Loucy (cell line): ENCODE measurements at regions not wholly inside any gene's neighbourhood (a gene's known extent, or its start where the extent isn't known, plus 50 kb on each side); places are given as distances from the start of the nearest gene placed in this dataset.

Experiments used
- EZH2phosphoT487 ChIP-seq: fragments of 200-600 bp; IDR thresholded peaks from 2 replicates; pipeline ENCODE4 v1.6.1; 2018; ENCODE audit warnings: antibody characterized with exemption, mild to moderate bottlenecking, moderate library complexity, borderline replicate concordance
- TF ChIP-seq, protein P1 (sequence below): fragments of 200-600 bp; sonication (generic); conservative IDR thresholded peaks from 2 replicates; pipeline ENCODE4 v1.5.1; 2014; ENCODE audit warnings: mild to moderate bottlenecking, antibody characterized with exemption, low read length

DNA sequence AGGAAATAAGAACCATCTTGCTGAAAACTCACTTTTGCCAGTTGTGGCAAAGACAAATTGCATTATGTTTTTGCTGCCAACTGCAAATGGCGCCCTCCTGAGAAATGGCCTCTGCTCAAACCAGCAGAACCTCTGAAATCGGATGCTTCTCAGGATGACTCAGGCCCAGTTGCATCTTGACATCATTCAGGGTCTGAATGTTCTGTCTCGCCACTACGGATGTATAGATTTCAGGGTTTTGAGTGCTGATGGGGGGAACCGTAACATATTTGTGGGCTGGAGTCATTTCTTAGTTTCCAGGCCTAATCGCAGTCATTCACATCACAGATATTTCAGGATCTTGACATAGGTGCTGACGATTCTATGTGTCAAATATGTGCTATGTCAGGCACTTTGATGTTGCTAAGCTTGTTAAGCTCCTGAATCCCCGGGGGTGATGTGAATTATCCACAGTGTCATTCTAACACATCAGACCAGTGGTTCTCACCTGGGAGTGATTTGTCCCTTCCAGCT lies 207.1 kb downstream of the NFATC2 start:
- TF ChIP-seq, protein P1, sequence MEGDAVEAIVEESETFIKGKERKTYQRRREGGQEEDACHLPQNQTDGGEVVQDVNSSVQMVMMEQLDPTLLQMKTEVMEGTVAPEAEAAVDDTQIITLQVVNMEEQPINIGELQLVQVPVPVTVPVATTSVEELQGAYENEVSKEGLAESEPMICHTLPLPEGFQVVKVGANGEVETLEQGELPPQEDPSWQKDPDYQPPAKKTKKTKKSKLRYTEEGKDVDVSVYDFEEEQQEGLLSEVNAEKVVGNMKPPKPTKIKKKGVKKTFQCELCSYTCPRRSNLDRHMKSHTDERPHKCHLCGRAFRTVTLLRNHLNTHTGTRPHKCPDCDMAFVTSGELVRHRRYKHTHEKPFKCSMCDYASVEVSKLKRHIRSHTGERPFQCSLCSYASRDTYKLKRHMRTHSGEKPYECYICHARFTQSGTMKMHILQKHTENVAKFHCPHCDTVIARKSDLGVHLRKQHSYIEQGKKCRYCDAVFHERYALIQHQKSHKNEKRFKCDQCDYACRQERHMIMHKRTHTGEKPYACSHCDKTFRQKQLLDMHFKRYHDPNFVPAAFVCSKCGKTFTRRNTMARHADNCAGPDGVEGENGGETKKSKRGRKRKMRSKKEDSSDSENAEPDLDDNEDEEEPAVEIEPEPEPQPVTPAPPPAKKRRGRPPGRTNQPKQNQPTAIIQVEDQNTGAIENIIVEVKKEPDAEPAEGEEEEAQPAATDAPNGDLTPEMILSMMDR, result no peak
- TF ChIP-seq EZH2phosphoT487, result no peak
